ENCODE measurements at regions not wholly inside any gene's neighbourhood (a gene's known extent, or its start where the extent isn't known, plus 50 kb on each side); places are given as distances from the start of the nearest gene placed in this dataset.

DNA sequence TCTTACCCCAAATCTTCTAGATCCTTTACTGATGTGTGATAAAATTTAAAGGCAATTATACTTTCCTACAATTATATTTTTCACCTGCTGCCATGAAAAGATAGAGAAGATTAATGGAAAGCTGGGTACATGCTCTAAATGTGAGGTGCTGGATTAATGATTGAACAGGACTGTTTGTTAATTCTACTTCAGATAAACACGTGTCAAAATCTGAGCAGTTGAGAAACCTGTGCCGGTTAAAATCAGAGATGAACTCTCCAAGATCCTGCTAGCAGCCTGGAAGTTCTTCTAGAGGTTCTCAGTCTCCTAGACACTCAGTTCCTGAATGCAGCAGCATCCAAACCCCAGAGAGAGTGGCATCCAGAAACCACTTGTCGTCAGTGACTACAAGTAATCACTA lies 69.2 kb downstream of the INHBA start:
- DNase-seq = no peak

DNA sequence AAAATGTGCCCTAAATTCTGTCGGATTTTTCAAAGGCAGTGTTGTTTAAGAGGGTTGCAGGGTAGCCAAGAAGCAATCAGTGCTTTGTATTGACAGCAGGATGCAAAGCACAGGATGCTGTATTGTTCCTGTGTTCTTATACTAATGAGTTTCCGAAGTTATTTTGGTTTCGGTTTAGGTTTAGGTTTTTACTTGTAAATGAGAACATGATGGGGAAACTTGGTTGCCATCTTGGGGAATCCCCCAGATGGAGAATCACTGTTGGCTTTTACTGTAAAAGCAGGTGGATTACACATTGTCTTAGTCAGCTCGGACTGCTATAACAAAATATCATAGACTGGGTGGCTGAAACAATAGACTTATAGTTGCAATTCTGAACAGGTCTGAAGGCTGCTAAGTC lies 72.1 kb downstream of the INHBA start:
- DNase-seq = no peak

DNA sequence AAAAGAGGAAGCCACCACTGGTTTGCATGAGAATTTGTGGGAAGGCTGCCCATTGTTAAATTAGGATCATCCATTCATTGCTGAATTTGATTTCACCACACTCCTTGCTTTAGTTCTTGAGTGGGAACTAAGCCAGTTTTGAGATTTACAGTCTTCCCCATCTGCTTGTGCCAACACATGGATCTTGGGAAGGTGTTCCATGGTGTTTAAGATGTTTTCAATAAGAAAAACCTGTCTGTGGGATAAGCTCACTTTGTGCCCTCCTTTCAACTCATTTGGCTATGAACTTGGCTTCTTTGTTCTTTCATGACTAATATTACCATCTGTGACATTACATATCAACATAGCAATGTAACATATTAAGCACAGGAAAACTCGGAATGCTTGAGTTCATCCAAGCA lies 73.2 kb downstream of the INHBA start:
- DNase-seq = no peak

DNA sequence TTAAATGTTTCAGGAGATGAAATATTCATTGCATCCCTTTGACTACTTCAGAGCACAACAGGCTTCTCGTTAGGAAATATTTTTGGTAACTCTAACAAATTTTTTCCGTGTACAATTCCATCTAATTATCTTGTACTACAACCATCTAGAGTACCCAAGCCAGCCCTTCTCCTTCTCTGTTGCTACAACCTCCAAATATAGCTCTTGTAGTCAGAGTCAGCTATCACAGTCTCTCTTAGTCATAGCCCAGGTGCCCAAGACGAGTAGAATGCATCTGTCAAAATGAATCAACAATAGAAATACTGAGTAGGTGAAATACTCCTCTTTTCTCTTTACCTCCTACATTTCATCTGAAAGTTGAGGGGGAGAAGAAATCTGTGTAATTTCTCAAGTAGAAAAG lies 74.0 kb downstream of the INHBA start:
- peak in 3 of 58 donors; percentile 2 to 14 (median 8) for DNase-seq

DNA sequence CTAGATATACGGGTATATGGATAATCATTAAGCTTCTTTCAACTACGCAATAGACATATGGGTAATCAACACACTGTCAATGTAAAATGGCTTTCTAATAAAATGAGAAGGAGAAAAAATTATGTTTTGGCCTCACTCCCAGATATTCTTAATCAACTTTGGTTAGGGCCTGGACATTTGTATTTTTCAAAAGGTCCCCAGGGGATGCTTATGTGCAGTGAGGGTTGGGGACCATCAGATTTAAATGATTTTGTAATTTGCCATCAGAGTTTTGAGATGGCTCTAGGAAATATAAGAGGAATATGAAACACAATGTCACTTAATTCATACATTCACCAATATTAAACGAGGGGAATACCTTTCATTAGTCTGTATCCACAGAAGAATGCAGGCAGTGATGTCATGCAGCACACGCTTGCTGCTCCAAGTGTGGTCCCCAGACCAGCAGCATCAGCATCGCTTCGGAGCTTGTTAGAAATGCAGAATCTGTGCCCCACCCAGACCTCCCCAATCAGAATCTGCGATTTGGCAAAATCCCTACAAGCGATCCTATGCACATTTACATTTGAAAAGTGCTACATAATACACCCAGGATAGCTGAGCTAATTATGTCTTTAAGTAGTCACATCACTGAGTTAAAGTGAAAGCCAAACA lies 75.1 kb downstream of the INHBA start:
- no peak for DNase-seq

DNA sequence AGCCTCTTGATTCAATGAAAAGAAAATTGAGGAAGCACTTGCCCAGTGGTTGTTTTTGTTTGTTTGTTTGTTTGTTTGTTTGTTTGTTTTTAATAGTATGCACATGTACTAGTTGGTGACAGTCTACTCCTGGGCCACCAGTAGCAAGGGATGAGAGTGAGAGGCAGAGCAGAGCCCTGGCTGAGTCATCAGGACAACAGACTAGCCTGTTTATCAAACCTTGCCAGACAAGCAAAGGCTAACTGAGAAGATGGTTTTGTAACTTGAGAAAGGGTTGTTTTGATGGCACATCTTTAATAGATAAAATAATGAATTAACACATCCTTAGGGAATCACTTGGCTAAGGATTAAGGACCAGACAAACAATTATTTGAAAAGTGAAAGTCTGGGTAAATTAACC lies 78.1 kb downstream of the INHBA start:
- no peak for DNase-seq

DNA sequence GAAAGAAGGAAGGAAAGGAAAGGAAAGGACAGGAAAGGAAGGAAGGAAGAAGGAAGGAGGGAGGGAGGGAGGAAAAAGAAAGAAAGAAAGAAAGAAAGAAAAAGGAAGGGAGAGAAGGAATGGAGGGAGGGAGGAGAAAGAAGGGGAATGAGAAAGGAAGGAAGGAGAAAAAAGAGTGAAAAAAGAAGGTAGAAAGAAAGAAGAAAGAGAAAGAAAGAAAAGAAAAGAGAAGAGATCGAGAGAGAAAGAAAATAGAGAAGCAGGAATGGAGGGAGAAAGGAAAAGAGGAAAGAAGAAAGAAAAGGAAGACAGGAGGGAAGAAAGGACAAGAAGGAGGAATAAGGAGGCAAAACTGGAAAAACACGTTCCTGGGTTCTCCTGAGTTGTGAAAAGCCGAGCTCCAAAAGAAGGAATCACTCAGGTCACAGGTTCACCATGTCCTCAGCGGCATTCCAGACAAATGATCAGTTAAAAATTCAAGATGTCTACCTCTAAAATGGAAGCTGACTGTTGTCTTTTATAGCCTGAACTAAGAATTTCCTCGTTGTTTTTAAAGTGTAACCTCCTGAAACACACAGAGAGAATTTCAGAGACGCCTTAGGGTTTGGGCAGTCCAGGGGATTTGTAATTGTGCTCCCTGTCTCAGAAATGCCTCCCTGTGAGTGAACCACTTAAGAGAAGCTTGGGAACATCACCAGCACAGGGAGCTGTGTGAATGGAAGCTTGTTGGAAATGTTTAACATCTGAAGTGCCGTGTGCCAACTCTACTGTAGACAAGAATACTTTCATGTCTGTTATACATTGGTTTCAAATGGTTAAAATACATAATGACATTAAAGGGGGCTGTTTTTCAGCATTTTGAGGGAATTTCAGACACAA lies 80.7 kb downstream of the INHBA start:
- no peak for DNase-seq

DNA sequence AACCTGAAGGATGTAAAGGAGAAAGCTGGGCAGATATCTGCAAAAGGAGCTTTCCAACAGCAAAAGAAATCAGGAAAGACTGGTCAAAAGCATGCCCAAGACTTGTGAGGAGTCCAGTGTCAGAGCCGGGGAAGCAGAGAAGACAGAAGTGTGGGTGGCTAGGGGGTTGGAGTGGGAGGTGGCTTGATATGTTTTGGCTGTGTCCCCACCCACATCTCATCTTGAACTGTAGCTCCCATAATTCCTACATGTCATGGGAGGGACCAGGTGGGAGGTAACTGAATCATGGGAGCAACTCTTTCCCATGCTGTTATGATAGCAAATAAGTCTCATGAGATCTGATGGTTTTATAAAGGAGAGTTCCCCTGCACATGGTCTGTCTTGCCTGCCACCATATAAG lies 84.9 kb downstream of the INHBA start:
- no peak for DNase-seq

DNA sequence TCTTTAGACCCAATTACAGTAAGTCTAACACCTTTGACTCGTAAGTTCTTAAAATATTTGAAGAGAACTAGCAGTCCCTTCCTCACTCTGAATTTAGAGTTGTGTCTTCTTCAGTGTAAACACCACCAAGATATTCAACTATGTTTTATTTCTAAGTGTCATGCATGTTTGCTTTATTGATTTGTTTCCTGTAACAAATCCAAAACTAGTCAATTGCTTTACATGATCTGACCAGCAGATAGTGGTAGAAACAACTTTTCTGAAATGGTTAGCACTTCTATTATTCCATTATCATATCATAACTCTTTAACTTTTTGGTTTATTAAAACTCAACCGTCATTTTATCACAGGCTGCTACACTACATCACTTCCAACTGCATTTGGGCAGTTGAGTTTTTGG lies 90.1 kb downstream of the INHBA start:
- no peak for DNase-seq

DNA sequence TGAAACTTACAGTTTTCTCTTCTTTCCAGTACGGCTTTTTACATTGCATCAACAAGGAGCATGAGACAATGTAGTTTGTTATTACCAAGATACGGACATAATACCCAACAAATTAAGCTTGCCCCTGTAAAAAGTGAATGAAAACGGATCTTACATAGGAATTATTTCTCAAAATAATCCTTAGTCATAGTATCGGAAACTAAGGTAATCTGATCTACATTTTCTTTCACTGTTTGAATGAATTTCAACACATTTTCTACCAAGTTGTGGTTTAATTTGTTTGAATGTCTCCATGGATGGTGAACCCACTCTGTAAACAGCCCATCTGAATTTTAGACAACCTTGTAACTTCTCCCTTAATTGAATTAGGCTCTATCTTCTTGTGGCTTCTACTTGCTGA lies 90.5 kb downstream of the INHBA start:
- DNase-seq = no peak

DNA sequence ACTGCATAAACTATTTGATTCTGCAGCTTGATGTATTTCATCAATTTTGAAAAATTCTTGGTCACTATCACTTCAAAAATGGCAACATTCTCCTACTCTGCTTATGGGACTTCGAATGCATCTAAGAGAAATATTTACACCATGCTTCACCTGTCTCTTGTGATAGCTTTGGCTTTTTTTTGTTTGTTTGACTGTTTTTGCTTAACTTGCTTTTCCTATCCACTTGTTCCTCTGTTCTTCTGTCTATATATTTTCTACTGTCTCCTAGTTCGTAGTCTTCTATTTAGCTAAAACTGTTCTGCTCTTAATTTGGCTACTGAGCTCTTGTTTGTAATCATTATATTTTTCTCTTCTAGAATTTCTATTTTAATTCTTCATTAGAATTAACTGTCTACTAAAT lies 94.4 kb downstream of the INHBA start:
- no peak for DNase-seq

DNA sequence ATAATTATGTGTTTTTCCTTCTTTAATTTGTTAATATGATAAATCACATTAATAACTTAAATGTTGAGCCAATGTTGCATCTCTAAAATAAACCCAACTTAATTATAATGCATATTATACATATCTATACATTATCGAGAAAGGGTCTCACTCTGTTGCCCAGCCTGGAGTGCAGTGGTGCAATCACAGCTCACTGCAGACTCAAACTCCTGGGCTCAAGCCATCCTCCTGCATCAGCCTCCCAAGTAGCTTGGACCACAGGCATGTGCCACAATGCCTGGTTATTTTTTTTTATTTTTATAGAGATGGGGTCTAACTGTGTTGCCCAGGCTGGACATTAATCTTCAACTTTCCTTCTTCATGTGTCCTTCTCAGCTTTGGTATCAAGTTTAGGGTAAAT lies 98.9 kb downstream of the INHBA start:
- DNase-seq = no peak

DNA sequence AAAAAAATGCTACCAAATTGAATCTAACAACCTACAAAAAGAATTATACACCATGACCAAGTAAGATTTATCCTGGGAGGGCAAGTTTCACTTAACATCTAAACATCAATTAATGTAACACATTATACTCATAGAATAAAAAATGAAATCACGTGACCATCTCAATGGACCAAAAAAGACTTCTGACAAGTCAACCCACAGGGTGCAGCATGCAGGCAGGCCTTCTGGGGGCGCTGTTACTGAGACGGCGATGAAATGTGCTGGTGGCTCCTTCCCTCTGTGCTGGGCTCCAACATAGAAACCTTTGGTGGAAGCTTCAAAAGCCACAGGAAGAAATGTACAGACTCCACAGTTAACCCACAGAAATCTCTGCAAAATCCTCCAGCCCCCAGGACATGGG lies 103.1 kb downstream of the INHBA start:
- no peak for DNase-seq

DNA sequence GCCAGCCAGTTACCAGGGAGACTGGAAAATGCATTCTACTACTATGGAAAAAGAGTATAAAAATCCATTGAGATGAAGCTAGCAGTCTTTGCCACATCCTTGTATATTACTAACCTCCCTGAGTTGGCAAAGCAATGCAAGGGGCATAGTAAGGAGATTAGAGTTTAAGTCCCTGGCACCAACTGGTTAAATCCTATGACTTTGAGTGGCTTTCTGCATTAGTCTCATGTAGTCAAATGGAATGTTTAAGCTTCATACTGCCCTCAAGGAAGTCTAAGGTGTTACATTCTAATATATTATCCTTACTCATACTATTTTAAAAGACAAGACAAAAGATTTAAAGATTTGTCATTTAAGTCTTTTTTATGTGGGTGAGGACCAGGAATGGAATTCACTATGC lies 110.1 kb downstream of the INHBA start:
- no peak for DNase-seq

DNA sequence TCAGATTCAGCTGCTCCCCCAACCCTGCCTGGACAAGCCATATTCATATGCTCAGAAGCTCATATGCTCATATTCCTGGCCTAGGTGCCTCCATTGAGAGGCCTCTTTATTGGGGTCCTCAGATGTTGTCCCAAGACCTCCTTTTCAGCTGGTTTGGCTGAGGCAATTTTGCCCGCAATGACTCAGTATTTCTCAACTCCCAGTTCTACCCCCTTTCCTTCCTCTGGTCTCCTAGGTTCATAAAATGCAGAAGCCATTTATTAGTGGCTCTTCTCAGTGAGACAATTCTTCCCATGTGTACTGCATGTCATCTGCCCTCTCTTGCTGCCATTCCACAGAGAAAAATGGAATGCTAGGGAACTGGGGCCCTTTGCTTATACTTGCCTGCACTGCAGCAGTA lies 110.7 kb downstream of the INHBA start:
- no peak for DNase-seq

DNA sequence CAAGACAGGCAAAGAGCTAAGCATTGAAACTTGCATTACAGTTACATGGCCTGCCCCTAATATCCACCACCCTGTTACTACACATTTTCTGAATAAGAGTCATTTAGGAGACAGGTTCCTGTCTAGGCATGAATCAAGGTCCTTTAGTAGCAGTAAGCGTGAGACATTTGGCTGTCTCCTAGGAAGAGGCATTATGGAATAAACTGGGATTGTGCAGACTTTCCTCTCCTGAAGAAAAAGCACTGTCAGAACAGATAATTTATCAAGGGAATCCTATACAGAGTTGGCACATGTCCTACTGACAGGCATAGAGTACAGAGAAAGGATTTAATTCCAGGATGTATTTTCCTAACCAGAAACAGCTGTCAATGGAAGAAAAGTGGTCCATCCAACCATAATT lies 111.9 kb downstream of the INHBA start:
- no peak for DNase-seq

DNA sequence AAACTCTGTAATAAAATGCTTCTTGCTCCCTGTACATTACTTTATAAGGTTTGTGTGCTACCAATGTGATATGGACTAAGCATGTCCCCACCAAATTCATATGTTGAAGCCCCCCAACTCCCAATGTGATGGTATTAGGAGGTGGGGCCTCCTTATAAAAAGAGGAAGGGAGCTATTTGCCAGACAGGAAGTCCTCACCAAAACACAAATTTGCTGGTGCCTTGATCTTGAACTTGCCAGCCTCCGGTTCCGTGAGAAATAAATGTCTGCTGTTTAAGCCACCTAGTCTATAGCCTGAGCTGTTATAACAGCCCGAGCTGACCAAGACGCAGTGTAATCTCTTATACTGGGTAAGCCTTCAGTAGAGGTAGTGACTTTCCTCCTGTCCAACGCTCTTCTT lies 114.5 kb downstream of the INHBA start:
- no peak for DNase-seq

DNA sequence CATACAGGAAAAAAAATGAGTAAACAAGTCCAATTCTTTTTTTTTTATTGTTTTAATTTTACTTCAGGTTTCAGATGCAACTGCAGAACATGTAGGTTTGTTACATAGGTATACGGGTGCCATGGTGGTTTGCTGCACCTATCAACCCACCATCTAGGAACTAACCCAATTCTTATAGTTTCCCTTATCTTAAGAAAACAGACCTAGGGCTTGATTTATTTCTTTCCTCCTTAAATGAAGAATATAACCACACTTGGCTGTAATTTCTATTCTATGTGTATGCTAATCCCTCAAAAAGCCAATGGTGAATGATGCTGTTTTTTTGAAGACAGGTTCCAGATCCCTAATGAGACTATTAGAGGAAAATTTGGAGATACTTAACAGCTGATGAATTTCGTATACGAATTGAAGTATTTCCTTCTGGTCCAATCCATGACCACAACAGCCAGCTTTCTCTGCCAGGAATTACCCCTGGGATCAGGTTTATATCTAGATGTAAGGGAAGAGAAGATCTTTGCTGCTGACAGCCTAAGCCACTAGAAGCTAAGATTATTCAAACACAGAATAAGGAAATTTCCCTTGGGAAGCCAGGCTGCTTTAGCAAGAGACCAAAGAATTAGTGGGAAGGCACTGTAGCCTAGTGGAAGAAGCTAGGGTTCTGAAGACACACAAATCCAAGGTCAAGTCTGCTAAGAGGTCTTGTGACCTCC lies 115.8 kb downstream of the INHBA start:
- no peak for DNase-seq

DNA sequence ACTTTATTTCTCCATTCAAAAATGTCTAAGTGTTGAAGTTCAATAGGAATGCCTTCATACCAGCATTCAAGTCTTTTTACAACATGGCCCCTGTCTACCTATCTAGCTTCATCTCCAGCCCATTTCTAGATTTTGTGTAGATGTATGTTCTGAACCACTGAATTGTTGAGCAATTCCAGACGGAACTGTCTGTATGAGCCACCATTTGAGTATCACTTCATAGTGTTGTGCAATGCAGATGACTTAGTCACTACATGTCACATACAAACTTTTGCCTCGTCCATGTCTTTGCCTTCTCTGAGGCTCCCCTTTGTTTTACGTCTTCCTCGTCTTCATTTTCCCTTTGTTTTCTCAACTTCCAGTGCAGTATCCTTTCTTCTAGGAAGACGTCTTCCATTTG lies 118.1 kb downstream of the INHBA start:
- no peak for DNase-seq

DNA sequence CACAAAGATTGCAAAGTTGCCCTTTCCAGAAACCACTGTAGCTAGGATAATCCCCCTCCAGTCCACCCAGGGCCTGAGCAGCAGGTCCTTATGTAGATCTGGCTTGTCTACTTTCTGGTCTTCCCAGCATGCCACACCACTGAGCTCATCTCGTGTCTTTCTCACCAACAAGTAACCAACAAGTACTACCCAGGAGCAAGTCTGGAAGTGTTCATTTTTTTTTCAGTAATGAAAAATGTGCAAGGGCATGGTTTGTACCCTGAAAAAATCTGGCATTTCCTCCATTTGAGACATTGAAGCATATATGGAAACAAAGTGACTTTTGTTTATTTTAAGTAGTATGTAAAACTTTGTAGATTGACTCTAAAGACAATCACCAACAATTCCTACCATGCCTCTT lies 120.8 kb downstream of the INHBA start:
- DNase-seq = no peak

DNA sequence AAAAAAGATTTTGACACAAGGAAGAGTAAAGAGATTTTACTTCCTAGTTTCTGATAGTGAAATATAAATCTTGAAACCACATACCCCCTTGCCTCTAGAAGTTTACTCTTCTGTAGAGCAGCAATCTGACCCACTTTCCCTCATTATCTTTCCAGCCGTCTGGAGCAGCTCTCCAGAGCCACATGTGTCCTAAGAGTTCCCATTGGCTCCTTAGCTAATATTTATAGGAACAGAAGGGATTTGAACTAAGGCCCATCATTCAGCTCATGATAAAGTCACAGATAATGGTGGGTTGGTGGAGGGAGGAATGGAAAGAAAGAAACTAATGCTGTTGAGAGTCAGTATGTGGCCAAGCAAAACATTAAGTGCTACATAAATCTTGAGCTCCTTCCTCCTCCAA lies 121.8 kb downstream of the INHBA start:
- no peak for DNase-seq
